ENCODE measurements at regions not wholly inside any gene's neighbourhood (a gene's known extent, or its start where the extent isn't known, plus 50 kb on each side); places are given as distances from the start of the nearest gene placed in this dataset.

- no peak for TF ChIP-seq CTCF (conservative IDR thresholded peaks at IDR 0.05)
- TF ChIP-seq ZFX (IDR thresholded peaks at IDR 0.05) = no peak
Measured at GRCh38 chr5:152462021-152462721, 57.1 kb upstream of the NMUR2 start.

Measured in C4-2B (cell line).